GM12878 (cell line): ENCODE measurements at regions not wholly inside any gene's neighbourhood (a gene's known extent, or its start where the extent isn't known, plus 50 kb on each side); places are given as distances from the start of the nearest gene placed in this dataset.

Source experiments
- ATAC-seq: fragments of 200-7000 bp; cut with Tn5 transposase; 3 replicates; pipeline ENCODE4 v1.9.1; 2020; ENCODE audit warnings: mild to moderate bottlenecking, moderate library complexity
- BruUV-seq: library from RNA; stranded (reverse); fragments of 400-500 nt; replicated peaks from 2 replicates; lab custom pipeline; 2021; lab: Mats Ljungman, UMichigan
- CTCF ChIA-PET: fragments of 300-600 bp; sonication (Branson Sonifier 250); formaldehyde crosslinking; extraction: SDS; loops from one replicate; lab custom pipeline; 2021; ENCODE audit warnings: inconsistent platforms; lab: Yijun Ruan, JAX
- POLR2A ChIA-PET: fragments of 350-600 bp; formaldehyde crosslinking; extraction: SDS; loops from one replicate; lab custom pipeline; 2021; ENCODE audit warnings: inconsistent platforms; lab: Charles Lee
- RAD21 ChIA-PET: fragments of 300-600 bp; sonication (Branson Sonifier 250); formaldehyde crosslinking; loops from one replicate; lab custom pipeline; 2023; ENCODE audit warnings: antibody characterized with exemption; ENCODE audit not compliant: unreplicated experiment; lab: Charles Lee
- SMC1A ChIA-PET: fragments of 300-600 bp; sonication (Branson Sonifier 250); formaldehyde crosslinking; loops from one replicate; lab custom pipeline; 2023; ENCODE audit not compliant: unreplicated experiment, uncharacterized antibody; lab: Charles Lee
- DNase-seq: peaks from one replicate; pipeline ENCODE4 v3.0.0-alpha.2; 2011; ENCODE audit warnings: low read depth, low spot score
- FAIRE-seq: peaks from 3 replicates; lab custom pipeline; 2011; peaks lifted over from hg19 to GRCh38; lab: Jason Lieb, UNC
- H2AFZ ChIP-seq: 2 replicates; pipeline ENCODE4 v1.6.0; 2011; ENCODE audit warnings: low read depth, low read length, control low read depth; ENCODE audit not compliant: control insufficient read depth
- H3K27ac ChIP-seq: 2 replicates; pipeline ENCODE4 v1.5.1; 2011; ENCODE audit warnings: control low read depth; ENCODE audit not compliant: control insufficient read depth, insufficient read depth
- H3K27me3 ChIP-seq, 2 experiments: replicated peaks in 1 of 2; 2 replicates each; pipeline versions ENCODE4 v1.6.0 to v1.6.1; 2011; ENCODE audit warnings: low read length in 1 of 2; ENCODE audit not compliant: control insufficient read depth in 2 of 2, insufficient read depth in 2 of 2
- H3K36me3 ChIP-seq, 2 experiments: 2 replicates each; pipeline ENCODE4 v1.5.1; 2011; ENCODE audit warnings: low read length in 1 of 2; ENCODE audit not compliant: control insufficient read depth in 2 of 2, insufficient read depth in 2 of 2
- H3K4me1 ChIP-seq: 2 replicates; pipeline ENCODE4 v1.6.1; 2011; ENCODE audit warnings: mild to moderate bottlenecking, low read length, moderate library complexity, mixed read lengths; ENCODE audit not compliant: control insufficient read depth, insufficient read depth
- H3K4me2 ChIP-seq: 2 replicates; pipeline ENCODE4 v1.6.0; 2011; ENCODE audit warnings: control low read depth; ENCODE audit not compliant: control insufficient read depth, insufficient read depth
- H3K4me3 ChIP-seq: fragments of 200-600 bp; sonication (generic); 2 replicates; pipeline ENCODE4 v1.5.1; 2016
- H3K79me2 ChIP-seq: 2 replicates; pipeline ENCODE4 v1.6.0; 2011; ENCODE audit warnings: low read length; ENCODE audit not compliant: control insufficient read depth, insufficient read depth
- H3K9ac ChIP-seq: 2 replicates; pipeline ENCODE4 v1.8.0; 2011; ENCODE audit warnings: low read length, control low read depth, mixed read lengths; ENCODE audit not compliant: control insufficient read depth, insufficient read depth
- H3K9me3 ChIP-seq: replicated peaks from 3 replicates; pipeline ENCODE4 v1.5.1; 2011; ENCODE audit warnings: mild to moderate bottlenecking, low read length; ENCODE audit not compliant: control insufficient read depth, insufficient read depth
- H4K20me1 ChIP-seq: 2 replicates; pipeline ENCODE4 v1.6.0; 2011; ENCODE audit not compliant: control insufficient read depth, insufficient read depth
- BHLHE40 ChIP-seq, 2 experiments: fragments of 450-650 bp in 1 of 2; IDR thresholded peaks; 2 replicates each; pipeline ENCODE4 v1.6.1; 2011 to 2017; ENCODE audit warnings: low read depth in 2 of 2, borderline replicate concordance in 1 of 2, improper control_type of control experiment in 1 of 2, low read length in 1 of 2, mild to moderate bottlenecking in 1 of 2
- CBFB ChIP-seq: IDR thresholded peaks from 2 replicates; pipeline ENCODE4 v1.6.1; 2016; ENCODE audit warnings: antibody characterized with exemption, low read depth
- ETV6 ChIP-seq, 2 experiments: fragments of 450-650 bp in 1 of 2; IDR thresholded peaks in 1 of 2; conservative IDR thresholded peaks in 1 of 2; 2 replicates each; pipeline ENCODE4 v1.6.1; 2014; ENCODE audit warnings: antibody characterized with exemption in 1 of 2, borderline replicate concordance in 1 of 2, low read depth in 1 of 2, mild to moderate bottlenecking in 1 of 2, moderate library complexity in 1 of 2
- IRF4 ChIP-seq: IDR thresholded peaks from 2 replicates; pipeline ENCODE4 v1.6.1; 2011; ENCODE audit warnings: low read depth, low read length
- MTA3 ChIP-seq: IDR thresholded peaks from 2 replicates; pipeline ENCODE4 v1.6.1; 2012; ENCODE audit warnings: low read length, inconsistent platforms, borderline replicate concordance
- NKRF ChIP-seq: fragments of 450-650 bp; conservative IDR thresholded peaks from 2 replicates; pipeline ENCODE4 v1.6.1; 2017; ENCODE audit warnings: mild to moderate bottlenecking, moderate library complexity
- SMAD5 ChIP-seq: IDR thresholded peaks from 2 replicates; pipeline ENCODE4 v1.6.1; 2016; ENCODE audit warnings: antibody characterized with exemption, low read depth
- ZBTB33 ChIP-seq: fragments of 450-650 bp; IDR thresholded peaks from 2 replicates; pipeline ENCODE4 v1.6.1; 2017; ENCODE audit warnings: mild to moderate bottlenecking
- WGBS: methylation state at CpG from one replicate; pipeline ENCODE4 v1.1.6; 2016; ENCODE audit warnings: low lambda C conversion rate; ENCODE audit not compliant: insufficient replicate concordance, insufficient coverage; ENCODE audit errors: missing lambda C conversion rate; 5-methylcytosine and 5-hydroxymethylcytosine counted together
- in situ Hi-C: fragments of 300-500 bp; cut with MboI; formaldehyde crosslinking; loops from 9 replicates; pipeline ENCODE4 v1.14.3; 2018; ENCODE audit warnings: mixed read lengths
- intact Hi-C: fragments of 100-400 bp; cut with micrococcal nuclease; formaldehyde crosslinking; loops from one replicate; pipeline ENCODE4 v1.14.2; 2022; ENCODE audit not compliant: unreplicated experiment

GRCh38 chr18:24837066-24837465 lies 376.6 kb downstream of the HRH4 start:
- Histone ChIP-seq H2AFZ (no peak overlapping the region), H3K9ac (no peak overlapping the region), H3K4me2 (no peak overlapping the region), H3K36me3 (no peaks in the 10 kb centered on the region), H3K27ac (no peak overlapping the region), H3K27me3 (no peaks in the 10 kb centered on the region), H3K4me1 (no peaks in the 10 kb centered on the region), H3K9me3 (no peaks in the 10 kb centered on the region), H3K4me3 (no peak overlapping the region), H4K20me1 (no peaks in the 10 kb centered on the region), H3K79me2 (no peaks in the 10 kb centered on the region)
- DNase-seq (no peak), FAIRE-seq (no peak), ATAC-seq (no peak)
- intact Hi-C loops: no loop called here
- SMC1A ChIA-PET: no interaction called here
- POLR2A ChIA-PET: no interaction called here
- WGBS: 0% methylated on average over 3 of the region's 3 CpGs
- CTCF ChIA-PET: no interaction called here
- in situ Hi-C loops: no loop called here
- TF ChIP-seq CBFB: no peak
- TF ChIP-seq BHLHE40 (IDR thresholded peaks at IDR 0.05; ENCODE audit: borderline replicate concordance in 1 of 2, low read depth in 2 of 2, low read length in 1 of 2): no peak
- no peak for TF ChIP-seq SMAD5
- TF ChIP-seq IRF4: no peak
- TF ChIP-seq MTA3: no peak
- TF ChIP-seq ETV6 (conservative IDR thresholded peaks at IDR 0.05 in 1 of 2, IDR thresholded peaks at IDR 0.05 in 1 of 2; ENCODE audit: borderline replicate concordance in 1 of 2, low read depth in 1 of 2): no peak
- no peak for TF ChIP-seq NKRF
- TF ChIP-seq ZBTB33: no peak
- RAD21 ChIA-PET: no interaction called here
- no TSS peak for BruUV-seq
